Nephron progenitor cell (in vitro differentiated cells): ENCODE measurements at regions not wholly inside any gene's neighbourhood (a gene's known extent, or its start where the extent isn't known, plus 50 kb on each side); places are given as distances from the start of the nearest gene placed in this dataset.
"Not testable (repeated sequence)": the region's sequence is repeated elsewhere in the genome, so short reads cannot be mapped to it uniquely, and the experiment has no call there.

Source experiments
- DNase-seq: peaks from one replicate; pipeline ENCODE4 v3.0.0; 2021
- H3K27ac Mint-ChIP-seq: 2 replicates; pipeline ENCODE4 v1.8.0; 2021; ENCODE audit warnings: mild to moderate bottlenecking, moderate library complexity, mixed read lengths
- H3K27me3 Mint-ChIP-seq: 2 replicates; pipeline ENCODE4 v1.8.0; 2021; ENCODE audit warnings: mild to moderate bottlenecking, low read depth, mixed read lengths; ENCODE audit not compliant: poor library complexity
- H3K36me3 Mint-ChIP-seq: 2 replicates; pipeline ENCODE4 v1.8.0; 2021; ENCODE audit warnings: low read depth, mixed read lengths
- H3K4me1 Mint-ChIP-seq: 2 replicates; pipeline ENCODE4 v1.8.0; 2021; ENCODE audit warnings: mixed read lengths
- H3K4me3 Mint-ChIP-seq: 2 replicates; pipeline ENCODE4 v1.8.0; 2021; ENCODE audit warnings: mild to moderate bottlenecking, moderate library complexity, mixed read lengths
- H3K9me3 Mint-ChIP-seq: 2 replicates; pipeline ENCODE4 v1.8.0; 2021; ENCODE audit warnings: mild to moderate bottlenecking, moderate library complexity, mixed read lengths
- CTCF ChIP-seq: fragments of 200-600 bp; sonication (generic); IDR thresholded peaks from 2 replicates; pipeline ENCODE4 v1.5.0; 2021; ENCODE audit warnings: antibody characterized with exemption

GRCh38 chr17:70520447-70520846 lies 351.1 kb downstream of the KCNJ2 start:
- H3K27ac Mint-ChIP-seq, result no peak overlapping the region
- no peaks in the 10 kb centered on the region for H3K27me3 Mint-ChIP-seq
- no peak for DNase-seq
- H3K4me1 Mint-ChIP-seq, result peaks cover 7% of the 10 kb centered on the region
- H3K9me3 Mint-ChIP-seq, result no peaks in the 10 kb centered on the region
- no peak overlapping the region for H3K4me3 Mint-ChIP-seq
- no peaks in the 10 kb centered on the region for H3K36me3 Mint-ChIP-seq
- no peak for TF ChIP-seq CTCF

DNA sequence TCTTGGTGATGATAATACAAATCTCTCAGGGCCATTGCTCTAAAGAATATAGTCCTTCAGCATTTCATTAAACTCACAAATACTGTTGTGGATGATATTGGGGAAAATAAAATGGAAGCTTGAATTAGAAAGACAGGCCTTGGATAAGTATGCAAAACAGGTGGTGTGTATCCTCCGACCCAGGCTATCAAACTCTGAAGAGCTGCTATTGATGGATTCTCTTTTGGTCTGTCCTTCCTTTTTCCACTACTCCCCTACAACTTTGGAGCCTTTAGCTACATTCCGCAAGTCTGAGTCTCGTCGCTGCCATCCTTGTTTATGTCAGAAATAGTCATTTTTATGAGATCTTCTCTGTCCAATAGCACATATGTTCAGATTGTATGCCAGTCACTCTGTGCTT lies 351.6 kb downstream of the KCNJ2 start:
- Mint-ChIP-seq H3K36me3 (no peaks in the 10 kb centered on the region), H3K4me1 (peaks cover 7% of the 10 kb centered on the region), H3K4me3 (no peak overlapping the region), H3K27me3 (no peaks in the 10 kb centered on the region), H3K9me3 (no peaks in the 10 kb centered on the region), H3K27ac (no peak overlapping the region)
- no peak for TF ChIP-seq CTCF
- no peak for DNase-seq

GRCh38 chr17:70521821-70522256 lies 352.5 kb downstream of the KCNJ2 start:
- DNase-seq, result no peak
- no peaks in the 10 kb centered on the region for H3K36me3 Mint-ChIP-seq
- H3K9me3 Mint-ChIP-seq, result no peaks in the 10 kb centered on the region
- H3K4me3 Mint-ChIP-seq, result no peak overlapping the region
- H3K27me3 Mint-ChIP-seq, result no peaks in the 10 kb centered on the region
- no peak for TF ChIP-seq CTCF
- H3K4me1 Mint-ChIP-seq, result peaks cover 7% of the 10 kb centered on the region
- H3K27ac Mint-ChIP-seq, result no peak overlapping the region

DNA sequence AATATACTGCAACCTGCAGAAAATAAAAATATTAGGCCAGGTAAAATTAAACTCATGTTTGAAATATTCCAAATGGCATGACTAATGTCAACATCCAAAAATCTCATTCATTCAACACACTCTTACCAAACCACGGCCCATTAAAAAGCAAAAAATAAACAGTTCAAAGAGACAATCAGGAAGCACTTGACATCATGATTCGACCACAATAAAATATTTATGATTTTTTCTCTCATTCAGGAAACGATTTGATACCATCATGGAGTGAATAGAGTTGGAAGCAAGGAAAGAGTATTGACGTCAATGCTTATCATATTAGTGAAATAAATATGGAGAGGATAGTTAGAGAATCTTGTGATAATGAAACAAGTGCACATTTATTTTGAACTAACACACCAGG lies 354.1 kb downstream of the KCNJ2 start:
- Mint-ChIP-seq H3K36me3 (no peaks in the 10 kb centered on the region), H3K27ac (no peak overlapping the region), H3K9me3 (no peaks in the 10 kb centered on the region), H3K4me1 (peaks cover 7% of the 10 kb centered on the region), H3K4me3 (no peak overlapping the region), H3K27me3 (no peaks in the 10 kb centered on the region)
- no peak for DNase-seq
- no peak for TF ChIP-seq CTCF

DNA sequence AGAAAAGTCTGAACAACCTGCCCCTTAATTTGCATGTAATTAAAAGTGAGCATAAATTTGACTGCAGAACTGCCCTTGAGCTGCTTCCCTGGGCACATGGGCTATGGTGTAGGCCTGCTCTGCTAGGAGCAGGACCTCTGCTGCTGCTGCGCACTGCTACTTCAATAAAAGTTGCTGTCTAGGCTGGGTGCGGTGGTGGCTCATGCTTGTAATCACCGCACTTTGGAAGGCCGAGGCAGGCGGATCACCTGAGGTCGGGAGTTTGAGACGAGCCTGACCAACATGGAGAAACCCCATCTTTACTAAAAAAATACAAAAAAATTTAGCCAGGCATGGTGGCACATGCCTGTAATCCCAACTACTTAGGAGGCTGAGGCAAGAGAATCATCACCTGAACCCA lies 355.7 kb downstream of the KCNJ2 start:
- H3K9me3 Mint-ChIP-seq, H3K27me3 Mint-ChIP-seq, H3K4me1 Mint-ChIP-seq, H3K27ac Mint-ChIP-seq, H3K36me3 Mint-ChIP-seq, DNase-seq, H3K4me3 Mint-ChIP-seq: not testable (repeated sequence)

GRCh38 chr17:70525961-70526360 lies 356.6 kb downstream of the KCNJ2 start:
- no peaks in the 10 kb centered on the region for H3K36me3 Mint-ChIP-seq
- no peaks in the 10 kb centered on the region for H3K27me3 Mint-ChIP-seq
- no peak overlapping the region for H3K4me3 Mint-ChIP-seq
- TF ChIP-seq CTCF, result no peak
- no peak overlapping the region for H3K27ac Mint-ChIP-seq
- no peaks in the 10 kb centered on the region for H3K9me3 Mint-ChIP-seq
- no peak for DNase-seq
- H3K4me1 Mint-ChIP-seq, result peaks cover 7% of the 10 kb centered on the region
